Subcutaneous abdominal adipose tissue (tissue), 5 donors: ENCODE measurements at regions not wholly inside any gene's neighbourhood (a gene's known extent, or its start where the extent isn't known, plus 50 kb on each side); places are given as distances from the start of the nearest gene placed in this dataset.
A peak's percentile ranks its signal among the peaks of the same experiment; 100 is the strongest.

ENCODE experiments used
- H3K27ac ChIP-seq: one replicate; pipeline ENCODE4 v1.7.0; 2013; ENCODE audit warnings: low read depth, mild to moderate bottlenecking, inconsistent platforms, low read length, moderate library complexity
- H3K27me3 ChIP-seq, 5 donors: one replicate each; pipeline ENCODE4 v1.7.0; 2013; ENCODE audit warnings: low read length in 5 of 5, inconsistent platforms in 1 of 5; ENCODE audit not compliant: control insufficient read depth in 5 of 5, insufficient read depth in 4 of 5
- H3K36me3 ChIP-seq, 5 donors: one replicate each; pipeline ENCODE4 v1.7.0; 2013; ENCODE audit warnings: low read length in 5 of 5; ENCODE audit not compliant: control insufficient read depth in 5 of 5, insufficient read depth in 5 of 5
- H3K4me1 ChIP-seq, 5 donors: one replicate each; pipeline ENCODE4 v1.7.0; 2013; ENCODE audit warnings: low read length in 5 of 5, mild to moderate bottlenecking in 3 of 5, moderate library complexity in 1 of 5; ENCODE audit not compliant: control insufficient read depth in 5 of 5, insufficient read depth in 5 of 5
- H3K4me3 ChIP-seq, 5 donors: one replicate each; pipeline ENCODE4 v1.7.0; 2013; ENCODE audit warnings: low read length in 5 of 5, low read depth in 1 of 5
- H3K9ac ChIP-seq, 5 donors: one replicate each; pipeline ENCODE4 v1.7.0; 2013; ENCODE audit warnings: low read length in 5 of 5, mild to moderate bottlenecking in 4 of 5, moderate library complexity in 3 of 5
- H3K9me3 ChIP-seq, 5 donors: one replicate each; pipeline ENCODE4 v1.7.0; 2013; ENCODE audit warnings: low read length in 5 of 5; ENCODE audit not compliant: control insufficient read depth in 5 of 5
- donor health status: healthy.
- donor health status: healthy.
- donor health status: healthy.
- donor health status: healthy.
- donor health status: healthy.

DNA sequence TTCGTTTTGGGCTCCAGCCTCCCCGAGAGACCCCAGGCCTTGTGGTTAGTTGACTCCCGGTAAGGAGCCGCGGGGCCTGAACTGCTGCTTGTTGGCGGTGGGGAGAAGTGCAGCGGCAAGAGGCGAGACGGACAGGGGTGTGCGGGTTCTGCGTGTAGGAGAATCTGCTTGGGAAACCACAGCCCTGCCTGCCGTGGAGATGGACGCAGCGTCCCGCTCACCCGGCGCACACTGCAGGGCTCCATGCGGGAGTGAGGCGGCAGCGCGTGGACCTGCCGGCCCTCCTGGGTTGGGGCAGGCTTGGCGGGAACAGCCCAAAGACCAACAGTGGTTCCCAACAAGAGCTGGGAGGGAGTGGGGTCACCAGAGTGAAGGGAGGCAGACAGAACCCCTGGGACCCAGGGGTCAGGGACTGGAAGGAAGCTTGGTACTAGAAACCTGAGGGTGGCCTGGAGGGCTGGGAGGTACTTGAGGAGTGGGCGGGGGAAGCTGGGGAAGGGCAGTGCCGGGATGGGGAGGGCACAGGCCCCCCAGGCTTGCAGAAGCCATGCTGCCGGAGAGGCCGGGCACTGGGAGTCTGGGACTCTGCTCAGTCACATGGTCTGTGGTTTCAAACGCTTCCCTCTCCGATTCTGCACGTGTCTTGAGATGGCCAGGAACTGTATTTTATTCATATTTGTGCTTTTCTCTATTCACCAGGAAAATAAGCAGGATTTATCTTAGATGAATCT is 70.8 kb downstream of the RGS12 start:
- Histone ChIP-seq H3K27ac (no peak overlapping the region), H3K4me1 (peaks cover 0 to 16% (median 7%) of the 10 kb centered on the region in 5 donors), H3K27me3 (peaks cover 0 to 2% (median 0%) of the 10 kb centered on the region in 5 donors), H3K4me3 (no peak overlapping the region), H3K9me3 (no peaks in the 10 kb centered on the region), H3K36me3 (peaks cover 0 to 3% (median 0%) of the 10 kb centered on the region in 5 donors), H3K9ac (no peak overlapping the region)

DNA sequence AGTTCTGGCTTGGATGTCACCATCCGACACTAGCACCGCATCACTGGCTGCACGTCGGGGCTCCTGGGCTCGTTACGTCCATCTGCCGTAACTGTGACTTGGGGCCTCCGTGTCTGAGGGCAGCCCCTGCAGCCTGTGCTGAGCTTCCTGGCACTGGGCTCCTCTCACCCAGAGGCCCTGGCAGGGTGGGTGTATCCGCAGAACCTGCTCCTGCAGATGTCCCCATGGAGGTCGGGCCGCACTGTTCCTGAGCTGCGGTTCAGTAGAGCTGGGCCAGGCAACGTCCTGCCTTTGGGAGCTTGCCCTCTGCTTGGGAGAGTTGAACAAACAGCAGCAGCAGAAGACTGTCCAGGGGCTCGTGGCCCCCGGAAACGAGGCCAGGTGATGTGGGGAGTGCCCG is 71.4 kb downstream of the RGS12 start:
- H3K9me3 ChIP-seq: no peaks in the 10 kb centered on the region
- peaks cover 0 to 2% (median 0%) of the 10 kb centered on the region in 5 donors for H3K27me3 ChIP-seq
- H3K36me3 ChIP-seq: peaks cover 0 to 3% (median 0%) of the 10 kb centered on the region in 5 donors
- peaks cover 3 to 23% (median 13%) of the 10 kb centered on the region in 5 donors for H3K4me1 ChIP-seq
- H3K9ac ChIP-seq: no peak overlapping the region
- no peak overlapping the region for H3K4me3 ChIP-seq
- H3K27ac ChIP-seq: no peak overlapping the region

DNA sequence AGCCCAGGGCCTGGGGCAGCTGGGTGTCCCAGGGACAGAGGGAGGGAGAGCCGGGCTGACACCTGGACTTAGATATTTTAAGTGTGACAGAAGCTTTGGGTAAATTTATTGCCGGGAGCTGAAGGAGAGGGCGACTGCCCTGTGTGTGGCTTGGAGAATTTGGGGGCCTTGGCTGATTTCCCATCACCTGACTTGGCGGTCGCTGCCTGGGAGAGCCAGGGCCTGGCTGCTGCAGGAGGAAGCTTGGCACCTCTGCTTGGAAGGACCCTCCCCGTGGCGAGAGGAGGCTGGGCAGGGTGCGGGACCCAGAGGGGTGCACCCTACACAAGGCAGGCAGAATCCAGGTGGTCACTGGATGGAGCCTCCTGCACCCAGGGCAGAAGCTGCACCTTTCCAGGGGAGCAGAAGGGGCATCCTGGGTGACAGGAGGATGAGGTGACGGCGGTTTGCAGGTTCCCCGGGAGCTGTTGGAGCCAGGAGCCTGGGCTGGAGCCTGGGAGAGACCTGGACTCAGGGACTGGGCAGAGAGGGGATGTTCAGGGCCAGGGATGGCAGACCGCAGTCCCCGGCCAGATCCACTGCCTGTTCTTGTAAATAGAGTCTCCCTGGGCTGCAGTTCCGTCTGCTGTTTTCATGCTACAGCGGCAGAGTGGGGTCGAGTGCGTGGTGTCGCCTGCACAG is 72.0 kb downstream of the RGS12 start:
- peaks cover 0 to 2% (median 0%) of the 10 kb centered on the region in 5 donors for H3K27me3 ChIP-seq
- no peak overlapping the region for H3K4me3 ChIP-seq
- H3K27ac ChIP-seq: no peak overlapping the region
- H3K9me3 ChIP-seq: no peaks in the 10 kb centered on the region
- H3K9ac ChIP-seq: no peak overlapping the region
- H3K36me3 ChIP-seq: peaks cover 0 to 3% (median 0%) of the 10 kb centered on the region in 5 donors
- H3K4me1 ChIP-seq: peaks cover 8 to 28% (median 19%) of the 10 kb centered on the region in 5 donors

DNA sequence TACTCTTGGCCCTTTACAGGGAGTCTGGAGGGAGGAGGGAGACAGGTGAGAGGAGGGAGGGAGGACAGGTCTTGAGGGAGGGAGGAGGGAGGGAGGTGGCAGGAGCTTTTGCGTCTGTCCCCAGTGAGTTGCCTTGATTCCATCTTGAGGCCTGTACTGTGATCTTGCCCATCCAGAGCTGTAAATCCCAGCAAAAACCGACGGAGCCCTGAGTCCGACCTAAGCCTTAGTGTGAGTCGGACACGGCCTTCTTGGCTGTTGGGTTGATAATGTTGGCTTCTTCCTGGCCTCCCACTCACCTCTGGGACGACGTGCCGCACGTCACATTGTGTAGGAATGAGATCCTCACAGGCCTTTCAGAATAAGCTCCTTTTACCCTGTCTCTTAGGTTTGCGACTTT is 72.5 kb downstream of the RGS12 start:
- no peak overlapping the region for H3K9ac ChIP-seq
- no peak overlapping the region for H3K27ac ChIP-seq
- H3K27me3 ChIP-seq: peaks cover 0 to 2% (median 0%) of the 10 kb centered on the region in 5 donors
- H3K4me3 ChIP-seq: no peak overlapping the region
- H3K36me3 ChIP-seq: peaks cover 0 to 3% (median 0%) of the 10 kb centered on the region in 5 donors
- H3K4me1 ChIP-seq: peaks cover 12 to 34% (median 24%) of the 10 kb centered on the region in 5 donors
- H3K9me3 ChIP-seq: no peaks in the 10 kb centered on the region

DNA sequence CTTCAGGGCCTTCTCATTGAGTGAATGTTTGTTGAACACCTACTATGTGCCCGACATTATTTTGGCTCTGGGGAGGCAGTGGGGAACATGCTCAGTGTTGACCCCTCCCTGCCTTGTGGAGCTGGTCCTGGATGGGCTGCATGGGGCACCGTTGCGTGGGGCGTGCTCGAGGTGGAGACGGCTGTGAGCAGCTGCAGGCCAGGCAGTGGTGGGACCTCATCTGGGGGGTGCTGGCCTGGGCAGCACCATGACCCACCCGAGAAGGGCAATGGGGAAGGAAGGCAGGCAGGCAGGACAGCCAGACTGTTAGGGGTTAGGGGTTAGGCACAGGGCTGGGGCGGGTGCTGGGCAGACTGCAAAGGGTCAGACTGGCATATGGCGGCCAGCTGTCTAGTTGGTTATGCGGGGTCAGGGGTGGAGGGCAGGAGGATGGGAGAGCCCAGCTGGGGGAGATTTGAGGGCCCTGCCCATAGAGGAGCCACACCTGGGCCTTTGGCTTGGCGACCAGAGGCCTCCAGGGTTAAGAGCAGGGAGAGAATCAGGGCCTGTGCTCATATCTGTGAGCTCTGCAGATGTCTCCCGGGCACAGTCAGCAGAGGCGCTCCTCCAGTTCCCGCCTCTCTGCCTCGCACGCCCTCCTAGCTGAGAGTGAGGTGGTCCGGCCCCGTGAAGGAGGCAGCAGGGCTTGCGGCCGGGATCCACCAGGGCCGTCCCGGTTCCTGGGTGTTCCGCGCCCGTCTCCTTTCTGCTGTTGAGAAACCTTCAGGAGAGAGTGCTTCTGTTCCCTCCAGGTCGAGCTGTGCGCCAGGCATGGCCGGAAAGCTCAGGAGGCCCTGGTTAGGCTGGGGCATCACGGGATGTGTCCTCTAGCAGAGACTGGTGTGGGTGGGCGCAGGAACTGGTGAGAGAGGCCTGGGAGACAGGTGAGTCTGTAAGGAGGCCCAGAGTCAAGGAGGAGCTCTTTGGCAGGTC is 73.3 kb downstream of the RGS12 start:
- H3K4me1 ChIP-seq: peaks cover 12 to 38% (median 33%) of the 10 kb centered on the region in 5 donors
- peaks cover 0 to 2% (median 0%) of the 10 kb centered on the region in 5 donors for H3K27me3 ChIP-seq
- no peak overlapping the region for H3K27ac ChIP-seq
- H3K9ac ChIP-seq: peak overlapping the region in 1 of 5 donors; percentile 22
- H3K36me3 ChIP-seq: peaks cover 0 to 3% (median 0%) of the 10 kb centered on the region in 5 donors
- H3K4me3 ChIP-seq: no peak overlapping the region
- H3K9me3 ChIP-seq: no peaks in the 10 kb centered on the region

DNA sequence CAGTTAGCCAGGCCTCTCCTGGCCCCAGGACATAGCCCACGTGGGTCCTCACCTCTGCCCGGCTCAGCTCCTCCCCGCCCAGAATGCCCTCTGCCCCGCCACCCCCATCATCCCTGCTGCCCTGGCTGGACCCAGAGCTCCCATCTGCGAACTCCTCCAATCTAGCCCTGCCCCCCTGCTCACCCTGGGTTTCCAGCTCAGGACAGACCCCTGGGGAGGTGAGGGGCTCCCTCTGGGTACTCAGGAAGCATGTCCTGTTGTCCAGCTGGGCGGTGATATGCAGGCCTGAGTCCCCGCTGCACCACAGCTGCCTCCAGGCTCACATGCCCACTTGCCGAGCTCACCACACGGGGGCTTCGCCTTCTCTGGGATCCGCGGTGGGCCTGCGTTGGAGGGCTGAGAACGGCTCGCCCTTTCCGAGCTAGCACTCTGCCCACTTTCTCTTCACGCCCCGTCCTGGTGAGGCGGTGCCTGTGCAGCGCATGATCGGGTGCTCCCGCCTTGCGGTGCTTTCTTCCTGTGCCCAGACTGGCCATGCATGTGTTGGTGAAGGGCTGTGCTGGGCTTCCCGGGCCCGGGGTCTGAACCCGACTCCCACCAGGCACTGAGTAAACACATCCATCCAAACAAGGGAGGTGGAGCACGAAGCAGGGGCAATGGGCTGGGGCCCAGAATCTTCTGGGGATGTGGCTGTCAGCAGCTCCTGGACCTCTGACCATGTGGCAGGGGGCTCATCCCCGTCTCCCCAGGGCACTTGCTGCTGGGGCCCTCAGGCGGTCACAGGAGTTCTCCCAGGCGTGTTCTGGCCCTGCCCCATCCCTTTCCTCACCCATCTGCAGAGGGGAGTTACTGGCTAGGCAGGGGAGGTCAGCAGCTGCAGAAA is 74.3 kb downstream of the RGS12 start:
- Histone ChIP-seq H3K27me3 (peaks cover 0 to 2% (median 0%) of the 10 kb centered on the region in 5 donors), H3K36me3 (peaks cover 0 to 3% (median 0%) of the 10 kb centered on the region in 5 donors), H3K9me3 (no peaks in the 10 kb centered on the region), H3K9ac (no peak overlapping the region), H3K4me3 (no peak overlapping the region), H3K4me1 (peaks cover 13 to 47% (median 39%) of the 10 kb centered on the region in 5 donors), H3K27ac (no peak overlapping the region)

DNA sequence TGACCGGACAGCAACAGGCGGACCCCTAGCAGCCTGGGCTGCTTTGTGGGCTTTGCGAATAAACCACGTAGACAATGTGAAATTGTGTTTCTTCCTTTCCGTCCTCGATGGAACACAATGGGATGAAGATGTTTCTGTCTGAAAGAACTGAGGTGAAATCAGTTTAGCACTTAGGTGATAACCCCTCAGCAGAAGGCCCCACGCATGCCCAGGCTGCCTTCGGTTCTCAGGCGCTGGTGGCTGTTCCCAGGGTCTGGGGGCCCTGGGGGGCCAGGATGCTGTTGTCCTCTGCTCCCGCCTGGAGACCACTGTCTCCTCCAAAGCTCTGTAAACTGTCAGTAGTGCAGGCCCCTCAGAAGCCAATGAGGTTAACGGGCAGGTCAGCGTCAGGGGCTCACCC is 73.9 kb upstream of the HGFAC start:
- Histone ChIP-seq H3K36me3 (peaks cover 0 to 3% (median 0%) of the 10 kb centered on the region in 5 donors), H3K4me1 (peaks cover 12 to 54% (median 46%) of the 10 kb centered on the region in 5 donors)

DNA sequence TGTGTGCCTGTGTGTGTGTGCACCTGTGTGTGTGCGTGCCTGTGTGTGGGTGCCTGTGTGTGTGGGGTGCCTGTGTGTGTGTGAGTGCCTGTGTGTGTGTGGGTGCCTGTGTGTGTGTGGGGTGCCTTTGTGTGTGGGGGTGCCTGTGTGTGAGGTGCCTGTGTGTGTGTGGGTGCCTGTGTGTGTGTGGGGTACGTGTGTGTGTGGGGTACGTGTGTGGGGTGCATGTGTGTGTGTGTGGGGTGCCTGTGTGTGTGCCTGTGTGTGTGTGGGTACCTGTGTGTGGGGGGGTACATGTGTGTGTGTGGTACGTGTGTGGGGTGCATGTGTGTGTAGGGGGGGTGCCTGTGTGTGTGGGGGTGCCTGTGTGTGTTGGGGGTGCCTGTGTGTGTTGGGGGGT is 73.4 kb upstream of the HGFAC start:
- H3K27ac ChIP-seq: no peak overlapping the region
- H3K4me1 ChIP-seq: peaks cover 12 to 59% (median 50%) of the 10 kb centered on the region in 5 donors

More for the DNA sequence above, 73.9 kb upstream of the HGFAC start:
- Histone ChIP-seq H3K27me3 (peaks cover 0 to 2% (median 0%) of the 10 kb centered on the region in 5 donors), H3K27ac (no peak overlapping the region), H3K9me3 (no peaks in the 10 kb centered on the region), H3K4me3 (no peak overlapping the region), H3K9ac (no peak overlapping the region)

More for the DNA sequence above, 73.4 kb upstream of the HGFAC start:
- H3K4me3 ChIP-seq: no peak overlapping the region
- peaks cover 0 to 3% (median 0%) of the 10 kb centered on the region in 5 donors for H3K36me3 ChIP-seq
- H3K9ac ChIP-seq: no peak overlapping the region
- no peaks in the 10 kb centered on the region for H3K9me3 ChIP-seq
- H3K27me3 ChIP-seq: peaks cover 0 to 2% (median 0%) of the 10 kb centered on the region in 5 donors
